HL-60/S4 treated with phorbol 12-myristate 13-acetate at 8.2 ng/mL for 4 days and 3 days (cell line): ENCODE measurements at regions not wholly inside any gene's neighbourhood (a gene's known extent, or its start where the extent isn't known, plus 50 kb on each side); places are given as distances from the start of the nearest gene placed in this dataset.

Source experiments
- in situ Hi-C: fragments of 300-500 bp; cut with MboI; formaldehyde crosslinking; loops from 2 replicates; pipeline ENCODE4 v1.15.0; 2022; ENCODE audit warnings: low sequenced_read_pairs

- in situ Hi-C loops = no loop called here
These were observed 53.9 kb downstream of the FOXL1 start for GRCh38 chr16:86632206-86632605.

- in situ Hi-C loops = no loop called here
These were observed 54.6 kb downstream of the FOXL1 start for GRCh38 chr16:86632944-86633343.

- in situ Hi-C loops = no loop called here
These were observed 55.9 kb downstream of the FOXL1 start for GRCh38 chr16:86634292-86634691.

- in situ Hi-C loops = no loop called here
These were observed 57.0 kb downstream of the FOXL1 start for GRCh38 chr16:86635176-86635876.

- in situ Hi-C loops = no loop called here
These were observed 57.6 kb downstream of the FOXL1 start for GRCh38 chr16:86635926-86636325.

- in situ Hi-C loops = no loop called here
These were observed 59.4 kb downstream of the FOXL1 start for GRCh38 chr16:86637744-86638143.

- in situ Hi-C loops = no loop called here
These were observed 60.3 kb downstream of the FOXL1 start for GRCh38 chr16:86638642-86639041.

GRCh38 chr16:86639354-86639753 lies 61.0 kb downstream of the FOXL1 start:
- in situ Hi-C loops = no loop called here

GRCh38 chr16:86640265-86640843 lies 62.0 kb downstream of the FOXL1 start:
- in situ Hi-C loops = no loop called here

- in situ Hi-C loops = no loop called here
These were observed 63.7 kb downstream of the FOXL1 start for GRCh38 chr16:86642087-86642486.

- in situ Hi-C loops = no loop called here
These were observed 65.3 kb downstream of the FOXL1 start for GRCh38 chr16:86643671-86644070.

GRCh38 chr16:86647561-86647960 lies 69.2 kb downstream of the FOXL1 start:
- in situ Hi-C loops = no loop called here

- in situ Hi-C loops = no loop called here
These were observed 71.5 kb downstream of the FOXL1 start for GRCh38 chr16:86649875-86650274.

GRCh38 chr16:86651013-86651627 lies 72.8 kb downstream of the FOXL1 start:
- in situ Hi-C loops = no loop called here

- in situ Hi-C loops = no loop called here
These were observed 73.5 kb downstream of the FOXL1 start for GRCh38 chr16:86651823-86652222.

- in situ Hi-C loops = no loop called here
These were observed 75.1 kb downstream of the FOXL1 start for GRCh38 chr16:86653285-86654006.

- in situ Hi-C loops = no loop called here
These were observed 79.6 kb downstream of the FOXL1 start for GRCh38 chr16:86657972-86658371.

- in situ Hi-C loops = no loop called here
These were observed 82.3 kb downstream of the FOXL1 start for GRCh38 chr16:86660623-86661022.

- in situ Hi-C loops = no loop called here
These were observed 83.4 kb downstream of the FOXL1 start for GRCh38 chr16:86661706-86662105.

- in situ Hi-C loops = no loop called here
These were observed 83.8 kb downstream of the FOXL1 start for GRCh38 chr16:86662195-86662594.

GRCh38 chr16:86662740-86663139 lies 84.4 kb downstream of the FOXL1 start:
- in situ Hi-C loops = no loop called here
